ENCODE measurements at regions not wholly inside any gene's neighbourhood (a gene's known extent, or its start where the extent isn't known, plus 50 kb on each side); places are given as distances from the start of the nearest gene placed in this dataset.

GRCh38 chr13:109599901-109600657 is 186.3 kb downstream of the IRS2 start:
- Mint-ChIP-seq H3K36me3 (ENCODE audit: low read depth) (no peaks in the 10 kb centered on the region), H3K9me3 (ENCODE audit: low read depth) (peaks cover 4% of the 10 kb centered on the region), H3K27me3 (ENCODE audit: low read depth) (no peaks in the 10 kb centered on the region), H3K4me3 (ENCODE audit: unreplicated experiment) (no peak overlapping the region), H3K27ac (ENCODE audit: unreplicated experiment) (no peak overlapping the region), H3K4me1 (ENCODE audit: low read depth) (no peaks in the 10 kb centered on the region)
- no peak for DNase-seq (ENCODE audit: low spot score)
- no peak for TF ChIP-seq CTCF (IDR thresholded peaks at IDR 0.05)

- no peak for DNase-seq (ENCODE audit: low spot score)
- Mint-ChIP-seq H3K27ac (ENCODE audit: unreplicated experiment) (no peak overlapping the region), H3K9me3 (ENCODE audit: low read depth) (peaks cover 4% of the 10 kb centered on the region), H3K4me1 (ENCODE audit: low read depth) (no peaks in the 10 kb centered on the region), H3K36me3 (ENCODE audit: low read depth) (no peaks in the 10 kb centered on the region), H3K4me3 (ENCODE audit: unreplicated experiment) (no peak overlapping the region), H3K27me3 (ENCODE audit: low read depth) (no peaks in the 10 kb centered on the region)
- no peak for TF ChIP-seq CTCF (IDR thresholded peaks at IDR 0.05)
These were observed 190.9 kb downstream of the IRS2 start for GRCh38 chr13:109595471-109595870.

GRCh38 chr13:109593230-109593629 is 193.2 kb downstream of the IRS2 start:
- no peak overlapping the region for H3K4me3 Mint-ChIP-seq (ENCODE audit: unreplicated experiment)
- no peaks in the 10 kb centered on the region for H3K36me3 Mint-ChIP-seq (ENCODE audit: low read depth)
- no peak for TF ChIP-seq CTCF (IDR thresholded peaks at IDR 0.05)
- peaks cover 4% of the 10 kb centered on the region for H3K9me3 Mint-ChIP-seq (ENCODE audit: low read depth)
- no peaks in the 10 kb centered on the region for H3K27me3 Mint-ChIP-seq (ENCODE audit: low read depth)
- H3K27ac Mint-ChIP-seq (ENCODE audit: unreplicated experiment): no peak overlapping the region
- DNase-seq (ENCODE audit: low spot score): no peak
- H3K4me1 Mint-ChIP-seq (ENCODE audit: low read depth): no peaks in the 10 kb centered on the region

- Mint-ChIP-seq H3K27ac (ENCODE audit: unreplicated experiment) (no peak overlapping the region), H3K4me1 (ENCODE audit: low read depth) (no peaks in the 10 kb centered on the region), H3K36me3 (ENCODE audit: low read depth) (no peaks in the 10 kb centered on the region), H3K4me3 (ENCODE audit: unreplicated experiment) (no peak overlapping the region), H3K9me3 (ENCODE audit: low read depth) (peaks cover 4% of the 10 kb centered on the region), H3K27me3 (ENCODE audit: low read depth) (no peaks in the 10 kb centered on the region)
- no peak for TF ChIP-seq CTCF (IDR thresholded peaks at IDR 0.05)
- DNase-seq (ENCODE audit: low spot score): no peak
These were observed 193.6 kb downstream of the IRS2 start for GRCh38 chr13:109592770-109593169.

GRCh38 chr13:109587689-109588088 is 198.7 kb downstream of the IRS2 start:
- Mint-ChIP-seq H3K36me3 (ENCODE audit: low read depth) (no peaks in the 10 kb centered on the region), H3K27me3 (ENCODE audit: low read depth) (no peaks in the 10 kb centered on the region), H3K9me3 (ENCODE audit: low read depth) (no peaks in the 10 kb centered on the region), H3K27ac (ENCODE audit: unreplicated experiment) (no peak overlapping the region), H3K4me1 (ENCODE audit: low read depth) (peaks cover 9% of the 10 kb centered on the region), H3K4me3 (ENCODE audit: unreplicated experiment) (no peak overlapping the region)
- no peak for DNase-seq (ENCODE audit: low spot score)
- TF ChIP-seq CTCF (IDR thresholded peaks at IDR 0.05): no peak
